NCI-H82 (cell line): ENCODE measurements at regions not wholly inside any gene's neighbourhood (a gene's known extent, or its start where the extent isn't known, plus 50 kb on each side); places are given as distances from the start of the nearest gene placed in this dataset.

ENCODE experiments used
- DNase-seq: peaks from one replicate; lab custom pipeline; 2025; lab: John Stamatoyannopoulos, UW

GRCh38 chr4:112847781-112848180 lies 201.7 kb upstream of the ANK2 start:
- DNase-seq = no peak

DNA sequence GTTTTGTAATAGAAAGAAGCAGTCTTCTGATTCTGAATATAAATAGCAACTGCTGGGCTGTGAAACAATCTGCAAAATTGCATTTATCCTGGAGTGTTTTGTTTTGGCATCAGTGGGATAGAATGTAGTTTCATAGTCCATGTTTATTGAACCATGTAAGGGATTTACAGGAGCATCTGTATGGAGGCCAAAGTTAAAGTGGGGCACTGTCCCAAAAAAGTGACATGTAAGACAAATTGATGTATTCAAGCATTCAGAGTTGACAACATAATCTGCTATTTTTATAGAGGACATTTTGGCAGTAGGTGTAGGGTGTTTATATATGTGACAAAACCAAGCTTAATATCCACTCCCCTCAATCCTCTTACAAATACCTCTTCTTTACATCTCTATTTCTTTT lies 200.5 kb upstream of the ANK2 start:
- DNase-seq = no peak

- no peak for DNase-seq
Observed at GRCh38 chr4:112852601-112853000, 196.9 kb upstream of the ANK2 start.

- DNase-seq = no peak
Observed at GRCh38 chr4:112853662-112854256, 195.7 kb upstream of the ANK2 start.

- DNase-seq = no peak
Observed at GRCh38 chr4:112854420-112854819, 195.0 kb upstream of the ANK2 start.

DNA sequence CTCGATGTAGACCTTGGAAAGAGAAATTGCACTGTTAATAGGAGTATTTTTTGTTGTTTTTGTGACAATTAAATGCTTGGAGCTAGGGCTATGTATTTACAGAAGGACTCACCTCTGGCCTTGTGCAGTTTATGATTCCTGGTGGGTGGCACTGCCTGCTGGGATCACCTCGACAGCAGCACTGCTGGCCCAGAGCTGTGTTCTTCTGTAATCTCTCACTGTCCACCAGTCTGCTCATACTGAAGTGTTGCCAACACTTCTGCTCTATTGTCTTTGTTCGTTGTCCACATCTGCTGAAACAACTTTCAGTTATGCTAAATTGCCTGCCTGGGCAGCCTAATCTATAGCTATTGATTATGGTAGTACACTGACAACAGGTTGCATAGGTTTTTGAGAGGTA lies 194.4 kb upstream of the ANK2 start:
- no peak for DNase-seq

GRCh38 chr4:112857461-112857860 lies 192.0 kb upstream of the ANK2 start:
- DNase-seq = no peak

DNA sequence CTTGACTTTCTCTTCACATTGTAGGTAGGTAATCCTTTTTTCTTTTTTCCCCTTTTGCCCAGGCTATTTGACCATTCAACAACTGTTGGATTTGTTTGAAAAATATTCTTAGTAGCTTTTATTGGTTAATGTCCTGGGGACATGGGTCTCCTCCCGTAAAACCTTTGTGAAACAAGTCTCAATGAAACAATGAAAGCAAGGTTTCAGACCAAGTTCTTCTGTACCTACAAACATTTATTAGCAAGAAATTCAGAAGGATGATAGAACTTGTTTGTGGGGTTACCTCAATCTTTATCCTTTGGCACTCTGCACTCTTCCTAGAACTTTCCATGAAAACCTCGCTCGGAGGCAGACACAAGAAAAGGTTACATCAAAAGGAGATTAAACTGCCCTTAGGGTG lies 190.7 kb upstream of the ANK2 start:
- peak; percentile 11 for DNase-seq

DNA sequence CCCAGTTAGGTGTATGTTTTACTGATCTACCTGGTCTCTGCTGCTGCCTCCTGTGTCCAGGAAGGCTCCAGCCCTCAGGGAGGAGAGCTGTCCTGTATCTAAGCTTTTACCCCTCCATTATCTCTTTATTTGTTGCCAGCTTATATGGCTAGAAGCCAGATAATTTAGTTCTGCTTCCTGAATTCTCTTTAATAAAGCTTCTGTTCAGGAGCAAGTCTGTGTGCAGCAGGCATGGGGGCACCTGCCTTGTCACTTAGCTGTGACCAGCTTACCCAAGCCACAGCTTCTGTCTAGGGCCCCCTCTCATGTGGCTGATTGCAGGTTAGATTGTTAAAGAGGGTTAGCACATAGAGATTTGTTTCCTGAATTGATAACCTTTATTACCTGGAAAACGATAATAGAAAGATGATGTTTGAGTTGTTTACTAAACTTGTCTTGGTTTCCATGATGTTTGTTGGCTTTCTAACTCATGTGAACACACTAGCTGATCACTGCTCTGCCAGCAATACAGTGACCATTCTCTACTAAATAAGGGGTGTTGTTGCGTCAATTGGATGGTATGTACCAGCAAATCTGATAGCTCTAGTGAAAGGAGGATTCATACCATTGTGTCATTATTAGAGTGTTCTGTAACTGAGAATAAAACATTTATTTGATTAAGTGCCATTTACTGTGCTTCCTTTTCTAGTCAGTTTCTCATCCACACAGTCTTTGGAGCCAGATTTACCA lies 189.8 kb upstream of the ANK2 start:
- no peak for DNase-seq

DNA sequence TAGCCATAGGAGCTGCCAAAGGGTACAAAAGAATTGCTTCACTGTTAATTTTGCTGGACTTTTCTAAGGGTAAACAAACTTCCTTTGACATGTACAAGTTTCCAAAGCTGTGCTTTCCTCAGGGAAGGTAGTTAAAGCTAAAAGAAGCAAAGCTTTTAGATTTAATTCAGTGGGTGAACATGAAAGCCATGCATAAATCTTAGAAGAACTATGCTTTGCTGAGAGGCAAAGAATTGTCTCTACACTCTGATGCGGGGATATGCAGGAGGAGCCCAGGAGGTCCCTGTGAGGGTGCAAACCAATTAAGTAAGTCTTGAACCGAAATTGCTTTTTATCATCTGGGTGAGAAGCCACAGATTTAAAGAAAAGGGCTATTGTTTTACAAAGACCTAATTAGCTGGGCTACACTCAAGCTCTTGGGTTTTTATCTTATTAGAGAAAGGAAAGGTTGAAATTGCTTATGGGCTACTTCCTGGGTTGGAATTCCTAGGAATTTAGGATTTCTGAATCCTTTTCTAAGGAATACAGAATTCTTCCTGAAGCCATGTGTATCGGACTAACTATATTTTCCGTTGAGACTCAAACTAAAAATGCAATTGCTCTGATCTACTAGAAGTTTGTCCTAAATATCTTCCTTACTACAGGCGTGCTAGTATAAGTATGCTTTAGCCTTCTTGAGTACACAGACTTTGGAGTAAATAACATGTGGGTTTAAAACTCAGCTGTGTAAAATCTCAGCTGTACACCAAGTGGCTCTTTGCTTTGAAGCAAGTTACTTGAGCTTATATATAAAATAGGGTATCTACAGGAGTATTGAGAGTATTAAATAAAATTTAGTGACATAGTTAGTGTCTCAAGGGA lies 188.4 kb upstream of the ANK2 start:
- peak; percentile 5 for DNase-seq

GRCh38 chr4:112861691-112862674 lies 187.5 kb upstream of the ANK2 start:
- DNase-seq = no peak

DNA sequence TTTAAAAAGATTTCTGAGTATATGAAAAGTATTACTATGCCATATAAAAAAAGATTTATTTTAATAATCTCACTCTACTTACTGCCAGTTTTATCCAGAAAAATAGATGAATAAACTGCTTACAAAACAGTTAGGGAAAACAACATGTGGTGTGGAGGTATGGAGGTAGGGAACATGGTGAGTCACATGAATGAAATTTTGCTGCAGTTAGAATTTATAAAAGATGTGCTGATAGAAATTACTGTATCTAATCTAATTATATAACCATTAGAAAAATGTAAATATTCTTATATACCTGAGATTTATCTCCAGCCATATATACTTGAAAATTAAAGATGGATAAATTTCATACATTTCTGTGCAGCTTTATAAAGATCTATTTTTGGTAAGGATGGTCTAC lies 184.0 kb upstream of the ANK2 start:
- DNase-seq = no peak

GRCh38 chr4:112876316-112876715 lies 173.1 kb upstream of the ANK2 start:
- DNase-seq = no peak

DNA sequence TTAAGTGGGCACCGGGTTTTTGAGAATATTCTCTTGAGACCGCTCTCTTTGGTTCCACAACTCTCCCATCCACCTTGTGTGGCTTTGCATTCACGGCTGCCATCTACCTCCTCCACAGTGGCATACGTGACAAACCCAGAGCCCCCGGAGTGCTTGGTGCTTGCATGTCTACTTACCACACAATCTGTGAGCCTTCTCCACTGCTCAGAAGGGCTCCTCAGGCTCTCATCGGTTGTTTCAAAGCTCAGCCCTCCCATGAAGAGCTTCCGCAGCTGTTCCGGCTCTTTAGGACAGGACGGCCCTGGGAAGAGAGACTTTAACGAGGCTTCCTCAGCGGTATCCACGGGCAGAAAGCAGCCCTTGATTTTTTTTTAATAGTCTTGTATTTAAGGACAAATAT lies 167.6 kb upstream of the ANK2 start:
- peak; percentile 19 for DNase-seq

DNA sequence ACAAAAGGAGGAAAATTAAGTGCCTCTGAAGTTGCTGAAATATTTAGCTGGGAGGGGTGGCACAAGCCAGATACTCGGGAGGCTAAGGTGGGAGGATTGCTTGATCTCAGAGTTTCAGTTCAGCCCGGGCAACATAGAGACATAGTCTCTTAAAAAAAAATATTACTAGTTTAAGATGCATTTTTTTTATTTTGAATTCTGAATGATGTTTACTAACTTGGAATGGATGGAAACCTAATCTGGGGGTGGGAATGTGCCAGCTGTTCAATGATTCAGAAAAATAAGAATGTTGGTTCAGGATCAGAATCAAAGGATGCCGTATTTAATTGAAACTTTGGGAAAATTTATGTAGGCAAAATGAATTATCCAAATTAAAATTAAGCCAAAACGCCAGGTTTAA lies 167.2 kb upstream of the ANK2 start:
- DNase-seq = no peak

DNA sequence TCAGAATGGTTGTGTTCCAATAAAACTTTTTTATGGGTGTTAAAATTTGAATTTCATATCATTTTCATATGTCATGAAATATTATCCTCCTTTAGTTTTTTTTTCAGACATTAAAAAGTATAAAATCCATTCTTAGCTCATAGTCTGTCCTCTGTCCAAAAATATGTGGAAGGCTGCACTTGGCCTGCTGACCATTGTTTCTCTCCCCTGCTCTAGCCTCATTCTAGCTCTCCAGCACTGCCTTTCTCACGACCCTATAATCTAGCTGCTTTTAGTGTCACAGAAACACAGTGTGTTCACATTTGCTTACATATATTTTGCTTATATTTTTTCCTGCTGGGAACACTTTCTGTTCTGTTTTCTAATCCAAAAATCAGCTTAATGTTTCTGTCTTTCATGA lies 165.0 kb upstream of the ANK2 start:
- no peak for DNase-seq

DNA sequence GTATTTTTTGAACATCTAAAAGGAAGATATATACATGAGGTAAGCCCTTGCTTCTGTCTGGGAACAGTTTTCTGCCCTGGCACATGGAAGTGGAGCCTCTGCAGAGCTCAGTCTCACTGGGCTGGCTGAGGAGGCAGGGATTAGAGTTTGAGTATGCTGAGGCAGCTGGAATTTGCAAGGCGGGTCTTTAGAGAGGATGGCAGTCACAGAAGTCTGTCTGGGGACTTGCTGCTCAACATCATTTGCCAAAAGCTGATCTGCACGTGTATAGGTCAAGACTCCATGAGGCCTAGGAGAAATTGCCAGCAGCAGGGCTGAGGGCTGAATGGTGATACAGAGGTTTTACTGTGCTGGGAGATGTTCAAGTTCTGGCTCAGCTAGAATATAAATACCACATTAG lies 163.6 kb upstream of the ANK2 start:
- DNase-seq = peak; percentile 59

GRCh38 chr4:112888622-112889021 lies 160.8 kb upstream of the ANK2 start:
- DNase-seq = peak; percentile 47

- DNase-seq = no peak
Observed at GRCh38 chr4:112889199-112889598, 160.3 kb upstream of the ANK2 start.

DNA sequence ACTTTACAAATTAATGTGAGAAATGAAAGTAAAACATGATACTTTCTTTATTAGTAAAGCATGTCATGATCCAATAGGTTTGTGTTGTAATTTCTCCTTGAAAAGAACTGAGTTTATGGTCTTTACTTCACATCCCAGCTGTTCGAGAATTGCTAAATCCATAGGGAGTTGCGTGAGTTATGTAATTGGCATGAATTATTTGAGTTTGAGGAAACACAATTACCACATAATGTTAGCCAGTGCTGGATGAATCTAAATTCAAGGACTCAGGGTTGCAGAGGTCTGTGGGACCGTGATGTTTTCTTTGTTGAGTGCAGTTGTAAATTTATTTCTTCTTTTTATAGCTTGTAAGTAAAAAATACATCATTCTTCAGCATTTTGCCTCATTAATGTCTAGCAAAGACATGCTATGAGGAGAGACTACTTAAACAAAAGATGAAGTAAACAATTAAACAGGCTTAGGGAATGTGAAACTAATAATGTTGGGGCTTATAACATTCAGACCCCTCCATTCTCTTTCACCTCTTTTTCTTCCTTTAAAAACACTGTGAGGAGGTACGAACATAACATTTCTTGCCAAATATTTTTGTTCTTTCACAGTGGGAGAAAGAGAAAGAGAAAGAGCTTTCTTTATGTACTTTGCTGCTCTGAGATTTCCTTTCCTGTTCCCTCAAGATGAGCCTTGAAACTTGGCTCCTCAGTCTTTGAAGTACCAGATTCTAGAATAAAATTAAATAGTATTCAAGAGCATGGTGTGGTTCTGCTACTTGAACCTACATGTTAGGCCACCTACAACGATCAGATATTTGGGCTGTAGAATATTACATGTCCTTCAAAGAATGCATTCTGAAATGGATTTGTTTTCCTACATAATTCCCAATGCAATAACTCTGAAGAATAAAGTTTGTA lies 159.6 kb upstream of the ANK2 start:
- DNase-seq = no peak

DNA sequence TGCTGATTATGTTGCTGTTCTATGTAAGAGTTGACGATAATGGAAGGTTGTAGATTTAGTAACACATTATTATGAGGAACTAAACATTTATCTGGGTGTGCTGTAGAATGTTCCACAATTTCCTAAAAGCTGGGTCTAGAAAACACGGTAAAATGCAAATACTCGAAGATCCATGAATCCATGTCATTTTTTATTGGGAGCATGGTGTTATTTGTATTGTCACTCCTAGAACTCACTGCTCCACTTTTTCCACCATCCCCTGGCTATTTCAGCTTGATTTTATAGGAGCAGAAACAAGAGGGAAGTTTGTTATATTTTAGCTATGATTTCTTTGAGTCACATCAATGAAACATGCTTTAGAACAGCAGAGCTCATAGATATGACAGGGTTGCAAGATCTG lies 155.0 kb upstream of the ANK2 start:
- DNase-seq = no peak
